Endothelial cell of umbilical vein (primary cell): ENCODE measurements at regions not wholly inside any gene's neighbourhood (a gene's known extent, or its start where the extent isn't known, plus 50 kb on each side); places are given as distances from the start of the nearest gene placed in this dataset.
"Not testable (repeated sequence)": the region's sequence is repeated elsewhere in the genome, so short reads cannot be mapped to it uniquely, and the experiment has no call there.

ENCODE experiments used
- CTCF ChIP-seq, 2 donors: IDR thresholded peaks; 1 replicate in 1 of 2; 2 replicates in 1 of 2; pipeline ENCODE4 v1.5.1; 2011; ENCODE audit warnings: low read length in 2 of 2, mild to moderate bottlenecking in 2 of 2, moderate library complexity in 2 of 2, control low read depth in 1 of 2, inconsistent platforms in 1 of 2, low read depth in 1 of 2; ENCODE audit not compliant: insufficient read depth in 1 of 2; ENCODE audit errors: extremely low read depth in 1 of 2
- EZH2 ChIP-seq: IDR thresholded peaks from 2 replicates; pipeline ENCODE4 v1.6.1; 2012; ENCODE audit warnings: borderline replicate concordance, low read depth, mild to moderate bottlenecking, moderate library complexity, low read length, inconsistent platforms; ENCODE audit not compliant: severe bottlenecking
- FOS ChIP-seq: IDR thresholded peaks from 2 replicates; pipeline ENCODE4 v1.6.1; 2011; ENCODE audit warnings: mild to moderate bottlenecking, low read length, moderate library complexity, borderline replicate concordance; ENCODE audit not compliant: insufficient read depth
- JUN ChIP-seq: IDR thresholded peaks from 2 replicates; pipeline ENCODE4 v1.6.1; 2011; ENCODE audit warnings: borderline replicate concordance, low read depth; ENCODE audit not compliant: insufficient read length, insufficient read depth
- MAX ChIP-seq: IDR thresholded peaks from 2 replicates; pipeline ENCODE4 v1.6.1; 2011; ENCODE audit not compliant: insufficient read depth, insufficient read length
- POLR2A ChIP-seq: IDR thresholded peaks from 2 replicates; pipeline ENCODE4 v1.6.1; 2012; ENCODE audit warnings: low read depth, mild to moderate bottlenecking, control low read depth, low read length
- POLR2AphosphoS5 ChIP-seq: IDR thresholded peaks from 2 replicates; pipeline ENCODE4 v1.6.1; 2012; ENCODE audit warnings: low read depth, mild to moderate bottlenecking, control low read depth, low read length, moderate library complexity; ENCODE audit not compliant: insufficient read depth

GRCh38 chr4:188405071-188405835, 266.0 kb downstream of the TRIML1 start:
- TF ChIP-seq EZH2; POLR2A; CTCF (IDR thresholded peaks at IDR 0.05; ENCODE audit: extremely low read depth in 1 of 2, insufficient read depth in 1 of 2, low read depth in 1 of 2, low read length in 2 of 2); POLR2AphosphoS5; MAX; JUN; FOS: not testable (repeated sequence)
